ENCODE measurements at regions not wholly inside any gene's neighbourhood (a gene's known extent, or its start where the extent isn't known, plus 50 kb on each side); places are given as distances from the start of the nearest gene placed in this dataset.

GRCh38 chr9:86794391-86795046 is 152.8 kb downstream of the GAS1 start:
- DNase-seq, result no peak

- no peak for DNase-seq
These were observed 155.2 kb downstream of the GAS1 start for GRCh38 chr9:86792136-86792535.

- DNase-seq, result no peak
These were observed 156.5 kb downstream of the GAS1 start for GRCh38 chr9:86790805-86791204.

GRCh38 chr9:86788456-86788855 is 158.8 kb downstream of the GAS1 start:
- no peak for DNase-seq

GRCh38 chr9:86783884-86784283 is 163.4 kb downstream of the GAS1 start:
- DNase-seq, result no peak

- DNase-seq, result no peak
These were observed 164.5 kb downstream of the GAS1 start for GRCh38 chr9:86782831-86783230.

- DNase-seq, result no peak
These were observed 168.5 kb downstream of the GAS1 start for GRCh38 chr9:86778761-86779160.

- no peak for DNase-seq
These were observed 171.6 kb downstream of the GAS1 start for GRCh38 chr9:86775718-86776117.

- DNase-seq, result no peak
These were observed 173.2 kb downstream of the GAS1 start for GRCh38 chr9:86774116-86774515.

GRCh38 chr9:86773422-86773945 is 173.8 kb downstream of the GAS1 start:
- DNase-seq, result no peak

GRCh38 chr9:86772635-86772993 is 174.7 kb downstream of the GAS1 start:
- DNase-seq, result no peak

- DNase-seq, result no peak
These were observed 175.2 kb downstream of the GAS1 start for GRCh38 chr9:86771941-86772634.

- no peak for DNase-seq
These were observed 175.9 kb downstream of the GAS1 start for GRCh38 chr9:86771420-86771819.

GRCh38 chr9:86768709-86769108 is 178.6 kb downstream of the GAS1 start:
- DNase-seq, result no peak

GRCh38 chr9:86768020-86768419 is 179.3 kb downstream of the GAS1 start:
- DNase-seq, result no peak

- no peak for DNase-seq
These were observed 179.9 kb downstream of the GAS1 start for GRCh38 chr9:86767373-86767772.

- no peak for DNase-seq
These were observed 180.4 kb downstream of the GAS1 start for GRCh38 chr9:86766912-86767311.

- DNase-seq, result no peak
These were observed 180.8 kb downstream of the GAS1 start for GRCh38 chr9:86766511-86766910.

- no peak for DNase-seq
These were observed 181.4 kb downstream of the GAS1 start for GRCh38 chr9:86765746-86766430.

- DNase-seq, result no peak
These were observed 182.5 kb downstream of the GAS1 start for GRCh38 chr9:86764671-86765343.

- no peak for DNase-seq
These were observed 183.1 kb downstream of the GAS1 start for GRCh38 chr9:86764221-86764624.

- no peak for DNase-seq
These were observed 183.5 kb downstream of the GAS1 start for GRCh38 chr9:86763791-86764190.

GRCh38 chr9:86757382-86757720 is 190.0 kb downstream of the GAS1 start:
- DNase-seq, result no peak
